GM18507 (cell line): ENCODE measurements at regions not wholly inside any gene's neighbourhood (a gene's known extent, or its start where the extent isn't known, plus 50 kb on each side); places are given as distances from the start of the nearest gene placed in this dataset.

Experiments used
- DNase-seq: peaks from one replicate; pipeline ENCODE4 v3.0.0; 2011; ENCODE audit warnings: low read depth; ENCODE audit not compliant: insufficient read length; ENCODE audit errors: extremely low spot score
- FAIRE-seq: peaks from 2 replicates; lab custom pipeline; 2011; peaks lifted over from hg19 to GRCh38; lab: Jason Lieb, UNC

- DNase-seq (no peak), FAIRE-seq (no peak)
Observed at GRCh38 chr11:116644941-116645305, 127.9 kb downstream of the BUD13 start.

GRCh38 chr11:116644201-116644940, 128.4 kb downstream of the BUD13 start:
- DNase-seq (no peak), FAIRE-seq (no peak)

DNA sequence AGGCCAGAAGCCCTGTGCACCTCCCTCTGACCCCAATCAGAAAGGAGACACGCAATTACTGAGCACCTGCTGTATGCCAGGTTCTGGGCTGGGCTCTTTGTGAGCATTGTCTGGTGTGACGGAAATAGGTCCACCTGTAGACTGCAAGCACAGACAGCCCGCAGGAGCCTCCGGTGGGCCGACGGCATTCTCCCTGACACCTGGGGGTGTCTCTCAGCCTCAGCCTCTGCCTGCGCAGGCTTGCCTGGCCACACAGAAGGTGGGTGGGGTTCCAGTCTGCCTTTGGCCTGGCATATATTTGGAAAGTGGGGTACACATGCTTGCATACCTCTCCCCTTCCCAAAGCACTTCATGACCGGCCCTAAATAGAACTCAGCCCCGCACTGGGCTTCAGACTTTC, 129.3 kb downstream of the BUD13 start:
- DNase-seq = no peak
- no peak for FAIRE-seq

DNA sequence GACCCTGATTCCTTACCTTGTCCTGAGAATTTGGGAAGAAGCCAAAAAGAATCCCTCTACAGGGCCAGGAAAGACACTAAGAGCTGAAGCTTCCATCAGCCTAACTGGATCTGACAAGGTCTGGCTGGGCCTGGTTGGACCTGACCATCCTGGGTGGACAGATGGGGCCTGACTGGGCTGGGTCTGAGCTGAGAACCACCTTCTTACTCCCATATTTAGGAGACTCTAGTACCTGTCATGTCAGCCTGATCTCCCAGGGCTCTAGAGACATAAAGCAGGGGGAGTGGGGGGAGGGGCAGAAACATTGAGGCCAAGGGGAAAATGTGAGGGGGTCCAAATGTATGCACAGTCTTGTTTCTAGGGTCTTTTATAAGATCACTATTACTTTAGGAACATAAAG, 129.9 kb downstream of the BUD13 start:
- DNase-seq = no peak
- FAIRE-seq = no peak

DNA sequence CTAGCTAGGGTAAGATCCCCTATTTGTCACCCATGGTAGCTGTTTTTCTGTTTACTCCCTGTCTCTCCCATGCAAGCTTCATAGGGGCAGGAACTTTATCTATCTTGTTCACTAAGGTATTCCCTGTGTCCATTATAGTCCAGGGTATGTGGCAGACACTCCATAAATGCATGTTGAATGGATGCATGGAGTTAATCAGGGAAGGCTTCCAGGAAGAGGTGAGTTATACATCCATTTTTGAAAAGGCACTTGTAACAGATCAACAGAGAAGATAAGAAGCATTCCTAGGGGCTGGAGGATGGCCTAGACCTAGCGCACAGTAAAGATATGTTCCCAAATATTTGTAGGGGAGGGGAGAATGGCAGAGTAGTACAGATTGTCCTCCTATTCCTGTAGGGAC, 130.3 kb downstream of the BUD13 start:
- no peak for DNase-seq
- FAIRE-seq = no peak

DNA sequence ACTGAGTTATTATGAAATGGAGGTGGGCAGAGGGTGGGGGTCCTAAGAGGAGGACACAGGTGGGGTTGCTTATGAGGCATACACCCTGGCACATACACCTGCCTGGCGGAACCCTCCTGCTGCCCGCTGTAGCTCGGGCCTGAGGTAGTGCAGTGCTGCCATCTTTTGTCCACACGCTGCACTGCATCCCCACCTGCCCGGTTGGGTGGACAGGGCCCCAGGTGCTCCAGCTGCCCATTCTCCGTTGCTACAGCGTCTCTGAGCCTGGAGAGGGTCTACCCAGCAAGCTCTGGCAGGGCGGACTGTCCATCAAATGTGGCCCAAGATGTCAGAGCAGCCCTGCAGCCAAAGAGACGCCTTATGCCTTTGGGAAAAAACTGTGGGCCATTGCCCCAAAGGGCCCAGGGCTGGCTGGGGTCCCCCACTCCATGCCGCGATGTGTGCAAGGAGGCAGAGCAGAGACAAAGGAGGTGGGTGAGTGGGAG, 131.2 kb downstream of the BUD13 start:
- DNase-seq (peak; percentile 44), FAIRE-seq (peak; percentile 36)

DNA sequence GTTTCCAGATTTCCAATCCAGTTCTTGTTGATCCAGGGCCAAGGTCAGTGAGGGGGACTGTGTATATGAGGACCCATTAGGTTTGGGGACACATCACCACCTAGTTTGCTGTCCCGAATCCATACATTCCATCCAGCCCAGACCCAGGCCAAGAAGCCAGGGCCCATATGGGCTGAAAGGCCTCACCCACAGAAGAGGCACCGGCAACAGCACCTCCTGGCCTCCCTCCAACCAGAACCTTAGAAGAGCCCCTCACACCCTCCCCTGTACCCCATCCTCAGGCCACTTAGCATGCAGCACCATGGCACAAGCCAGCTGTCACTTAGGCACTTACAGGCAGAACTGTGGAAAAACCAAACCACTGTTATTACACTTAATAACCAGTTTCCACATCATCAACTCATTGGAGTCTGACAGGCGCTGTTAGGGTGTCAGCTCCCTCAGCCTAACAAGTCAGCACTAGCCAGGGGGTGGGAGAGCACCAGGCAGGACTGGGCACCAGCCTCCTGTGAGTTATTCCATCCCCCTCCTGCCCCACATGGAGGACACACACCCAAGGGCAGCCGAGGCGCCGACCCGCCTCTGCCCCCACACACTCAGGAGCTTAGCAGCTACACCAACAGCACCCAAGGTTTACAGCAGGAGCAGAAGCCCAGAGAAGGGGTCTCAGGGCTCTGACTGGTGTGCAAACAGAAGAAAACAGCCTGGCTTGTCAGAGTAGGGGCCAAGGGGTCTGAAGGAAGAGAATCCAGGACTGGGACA, 132.0 kb downstream of the BUD13 start:
- DNase-seq (no peak), FAIRE-seq (no peak)

- FAIRE-seq (no peak), DNase-seq (no peak)
Observed at GRCh38 chr11:116638463-116638862, 134.3 kb downstream of the BUD13 start.

- FAIRE-seq = no peak
- no peak for DNase-seq
Observed at GRCh38 chr11:116637766-116638165, 135.0 kb downstream of the BUD13 start.

- FAIRE-seq = no peak
Observed at GRCh38 chr11:116636341-116636929, 136.4 kb downstream of the BUD13 start.

GRCh38 chr11:116631201-116631600, 141.6 kb downstream of the BUD13 start:
- DNase-seq = no peak
- no peak for FAIRE-seq

More at GRCh38 chr11:116636341-116636929, 136.4 kb downstream of the BUD13 start:
- DNase-seq = no peak

GRCh38 chr11:116618461-116618860, 154.3 kb downstream of the BUD13 start:
- FAIRE-seq = no peak
- DNase-seq = no peak

GRCh38 chr11:116615211-116615865, 157.4 kb downstream of the BUD13 start:
- no peak for FAIRE-seq

DNA sequence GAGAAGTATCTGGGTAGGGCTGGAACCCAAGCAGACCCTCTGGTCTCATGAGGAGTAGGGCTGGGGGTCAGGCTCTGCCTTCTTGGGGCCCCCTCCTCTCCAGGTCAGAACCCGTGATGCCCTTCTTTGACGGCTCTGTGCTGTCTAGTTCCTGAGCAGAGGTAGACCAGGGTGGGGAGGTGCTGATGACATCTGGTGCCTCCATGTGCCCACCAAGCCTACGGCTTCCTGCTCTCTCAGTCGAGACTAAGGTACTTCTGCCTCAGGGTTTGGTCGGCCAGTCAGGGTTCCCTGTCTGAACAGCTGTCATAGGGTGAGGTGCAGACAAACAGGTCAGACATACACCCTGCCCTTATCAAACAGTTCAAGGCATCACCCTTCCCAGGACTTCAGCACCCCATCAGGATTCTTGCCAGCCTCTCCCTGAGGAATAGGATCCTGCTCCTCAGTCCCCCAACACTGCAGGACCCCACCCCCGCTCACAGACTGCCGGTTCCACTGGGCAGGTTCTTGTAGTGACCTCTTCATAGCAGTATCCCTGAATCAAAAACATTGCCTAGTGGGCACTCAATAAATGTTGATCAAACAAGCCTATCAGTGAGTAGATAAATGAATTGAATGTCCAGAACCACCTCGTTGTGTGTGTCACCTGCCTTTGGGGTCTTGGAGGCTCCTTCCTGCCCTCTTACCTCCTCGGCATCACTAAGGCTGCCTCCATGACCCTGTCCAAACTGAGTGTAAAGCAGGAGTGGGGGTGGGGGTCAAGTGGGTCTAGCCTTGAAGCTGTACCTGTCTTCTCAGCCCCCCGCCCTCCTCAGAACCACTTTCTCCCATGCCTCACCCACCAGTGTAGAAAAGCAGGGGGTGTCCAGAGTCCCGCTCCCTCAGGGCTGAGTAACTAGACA, 158.2 kb downstream of the BUD13 start:
- DNase-seq = no peak
- no peak for FAIRE-seq

More at GRCh38 chr11:116615211-116615865, 157.4 kb downstream of the BUD13 start:
- no peak for DNase-seq

DNA sequence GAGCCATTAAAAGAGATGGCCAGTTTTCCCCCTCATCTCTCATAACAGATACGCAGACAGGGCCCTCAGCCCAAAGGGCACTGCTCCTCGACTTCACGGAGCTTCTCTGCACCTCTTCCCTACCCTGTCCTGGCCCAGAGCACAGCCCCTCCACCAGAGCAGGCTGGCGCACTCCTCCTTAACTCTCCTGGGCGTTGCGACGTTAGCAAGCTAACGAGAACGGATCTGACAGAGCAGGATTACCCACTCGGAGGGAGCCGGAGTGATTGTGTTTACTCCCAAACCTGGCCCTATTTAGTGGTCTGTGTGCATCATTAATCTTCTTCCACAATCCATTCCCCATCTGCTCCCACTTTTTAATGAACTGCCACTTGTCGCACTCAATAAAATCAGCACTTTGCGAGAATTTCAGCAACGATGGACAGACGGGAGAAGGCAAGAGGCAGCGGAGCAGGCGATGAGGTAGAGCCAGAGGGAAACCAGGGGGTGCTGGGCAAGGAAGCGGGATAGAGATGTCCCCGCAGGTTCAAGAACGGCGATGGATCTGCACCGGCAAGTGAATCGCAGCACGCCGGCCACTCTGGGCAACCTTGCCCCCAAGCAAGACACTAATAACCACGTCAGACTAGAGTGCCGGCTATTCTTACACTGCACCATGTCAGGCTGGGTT, 159.4 kb downstream of the BUD13 start:
- FAIRE-seq = no peak
- no peak for DNase-seq

GRCh38 chr11:116611998-116612620, 160.7 kb downstream of the BUD13 start:
- FAIRE-seq (no peak), DNase-seq (no peak)

DNA sequence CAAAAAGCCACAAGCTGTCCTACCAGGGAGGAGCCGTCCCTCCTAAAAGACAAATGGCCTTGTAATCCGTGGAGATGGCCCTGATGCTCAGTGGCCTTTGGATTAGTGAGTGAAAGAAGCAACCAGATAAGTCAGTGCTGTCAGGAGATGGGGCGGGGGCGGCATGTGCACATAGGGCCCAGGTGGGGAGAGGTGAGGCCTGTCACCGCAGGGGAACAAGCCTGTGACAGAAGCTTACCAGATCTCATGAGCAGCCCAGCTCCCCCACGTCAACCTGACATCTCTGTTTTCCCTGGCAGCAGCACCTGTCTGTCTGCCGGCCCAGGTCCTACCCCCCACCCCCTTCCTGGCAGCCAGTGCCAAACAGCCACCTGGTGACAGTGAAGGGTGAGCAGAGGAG, 162.6 kb downstream of the BUD13 start:
- DNase-seq (no peak), FAIRE-seq (no peak)

DNA sequence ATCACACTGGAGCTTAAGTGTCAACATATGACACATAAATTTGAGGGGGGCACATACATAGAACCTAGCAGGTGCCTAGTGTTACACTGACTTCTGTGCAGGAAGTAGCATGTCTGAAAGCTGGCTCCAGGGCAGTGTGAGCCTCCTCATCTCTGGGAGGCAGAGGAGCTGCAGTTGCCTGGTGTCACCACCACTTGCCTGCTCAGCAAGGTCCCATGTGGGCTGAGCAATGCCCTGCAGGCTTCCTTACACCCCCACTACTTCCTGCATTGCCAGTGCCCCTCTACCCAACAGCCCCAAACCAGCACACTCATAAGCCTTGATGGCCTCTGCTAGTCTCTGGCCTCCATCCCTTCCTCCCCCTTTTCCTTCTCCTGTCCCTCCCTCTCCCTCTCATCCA, 165.8 kb downstream of the BUD13 start:
- DNase-seq (no peak), FAIRE-seq (no peak)
